ENCODE measurements at regions not wholly inside any gene's neighbourhood (a gene's known extent, or its start where the extent isn't known, plus 50 kb on each side); places are given as distances from the start of the nearest gene placed in this dataset.

DNA sequence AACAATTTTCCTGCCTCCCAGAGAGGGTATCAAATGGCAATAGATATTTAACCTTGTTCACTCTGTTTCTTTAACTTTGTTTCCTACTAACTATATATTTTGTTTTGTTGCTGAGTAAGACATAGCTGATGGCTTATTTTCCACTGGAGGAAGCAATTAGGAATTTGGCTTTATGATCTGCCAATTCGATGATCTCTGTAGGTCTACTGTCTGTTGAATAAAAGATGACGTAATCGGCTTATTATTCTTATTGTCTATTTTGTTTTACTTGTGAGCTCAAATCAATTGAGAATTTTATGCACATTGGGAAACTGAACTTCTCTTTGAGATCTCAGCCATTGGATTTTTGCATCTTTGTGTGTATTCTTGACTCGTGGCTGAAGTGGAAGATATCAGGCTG, 862.6 kb downstream of the EFNB2 start:
- TF ChIP-seq, protein P1, sequence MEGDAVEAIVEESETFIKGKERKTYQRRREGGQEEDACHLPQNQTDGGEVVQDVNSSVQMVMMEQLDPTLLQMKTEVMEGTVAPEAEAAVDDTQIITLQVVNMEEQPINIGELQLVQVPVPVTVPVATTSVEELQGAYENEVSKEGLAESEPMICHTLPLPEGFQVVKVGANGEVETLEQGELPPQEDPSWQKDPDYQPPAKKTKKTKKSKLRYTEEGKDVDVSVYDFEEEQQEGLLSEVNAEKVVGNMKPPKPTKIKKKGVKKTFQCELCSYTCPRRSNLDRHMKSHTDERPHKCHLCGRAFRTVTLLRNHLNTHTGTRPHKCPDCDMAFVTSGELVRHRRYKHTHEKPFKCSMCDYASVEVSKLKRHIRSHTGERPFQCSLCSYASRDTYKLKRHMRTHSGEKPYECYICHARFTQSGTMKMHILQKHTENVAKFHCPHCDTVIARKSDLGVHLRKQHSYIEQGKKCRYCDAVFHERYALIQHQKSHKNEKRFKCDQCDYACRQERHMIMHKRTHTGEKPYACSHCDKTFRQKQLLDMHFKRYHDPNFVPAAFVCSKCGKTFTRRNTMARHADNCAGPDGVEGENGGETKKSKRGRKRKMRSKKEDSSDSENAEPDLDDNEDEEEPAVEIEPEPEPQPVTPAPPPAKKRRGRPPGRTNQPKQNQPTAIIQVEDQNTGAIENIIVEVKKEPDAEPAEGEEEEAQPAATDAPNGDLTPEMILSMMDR (IDR thresholded peaks at IDR 0.05), result no peak
- no peak for TF ChIP-seq POLR2A (IDR thresholded peaks at IDR 0.05)

All from vagina (tissue), 2 donors.